ENCODE measurements at regions not wholly inside any gene's neighbourhood (a gene's known extent, or its start where the extent isn't known, plus 50 kb on each side); places are given as distances from the start of the nearest gene placed in this dataset.
A peak's percentile ranks its signal among the peaks of the same experiment; 100 is the strongest.

- H3K4me1 ChIP-seq = peaks cover 36 to 45% (median 37%) of the 10 kb centered on the region in 4 donors
- TF ChIP-seq POLR2AphosphoS5 (IDR thresholded peaks at IDR 0.05) = no peak
- TF ChIP-seq POLR2A (IDR thresholded peaks at IDR 0.05) = no peak
- no peak for TF ChIP-seq CTCF (IDR thresholded peaks at IDR 0.05)
- TF ChIP-seq EP300 (IDR thresholded peaks at IDR 0.05) = no peak
- peak overlapping the region in 2 of 4 donors; percentile 95 for H3K27ac ChIP-seq
- no peaks in the 10 kb centered on the region for H3K36me3 ChIP-seq
- no peaks in the 10 kb centered on the region for H3K27me3 ChIP-seq
- WGBS, 2 donors = 89 to 99% methylated on average over 5 of the region's 5 CpGs
- H3K4me3 ChIP-seq = no peak overlapping the region
- no peaks in the 10 kb centered on the region for H3K9me3 ChIP-seq
- ATAC-seq (ENCODE audit: low FRiP score in 2 of 2) (no peak), DNase-seq (no peak)
Observed at GRCh38 chr10:78975926-78976325, 92.8 kb upstream of the ZMIZ1 start.

- Histone ChIP-seq H3K27ac (peak overlapping the region in 1 of 4 donors; percentile 66), H3K4me1 (peaks cover 33 to 44% (median 36%) of the 10 kb centered on the region in 4 donors), H3K9me3 (no peaks in the 10 kb centered on the region), H3K36me3 (no peaks in the 10 kb centered on the region), H3K27me3 (no peaks in the 10 kb centered on the region), H3K4me3 (no peak overlapping the region)
- no peak for TF ChIP-seq POLR2A (IDR thresholded peaks at IDR 0.05)
- DNase-seq (no peak), ATAC-seq (ENCODE audit: low FRiP score in 2 of 2) (no peak)
- 90 to 95% methylated on average over 13 of the region's 13 CpGs for WGBS, 2 donors
Observed at GRCh38 chr10:78976825-78977755, 91.7 kb upstream of the ZMIZ1 start.

GRCh38 chr10:78979938-78980337 lies 88.8 kb upstream of the ZMIZ1 start:
- TF ChIP-seq POLR2A (IDR thresholded peaks at IDR 0.05) (no peak), POLR2AphosphoS5 (IDR thresholded peaks at IDR 0.05) (no peak), CTCF (IDR thresholded peaks at IDR 0.05) (no peak), EP300 (IDR thresholded peaks at IDR 0.05) (no peak)

GRCh38 chr10:78980354-78980753 lies 88.4 kb upstream of the ZMIZ1 start:
- H3K4me3 ChIP-seq = no peak overlapping the region
- DNase-seq (no peak), ATAC-seq (ENCODE audit: low FRiP score in 2 of 2) (no peak)
- no peak overlapping the region for H3K27ac ChIP-seq
- H3K9me3 ChIP-seq = no peaks in the 10 kb centered on the region
- no peaks in the 10 kb centered on the region for H3K27me3 ChIP-seq
- WGBS, 2 donors = 93 to 95% methylated on average over 9 of the region's 9 CpGs
- peaks cover 6 to 17% (median 6%) of the 10 kb centered on the region in 4 donors for H3K4me1 ChIP-seq
- no peaks in the 10 kb centered on the region for H3K36me3 ChIP-seq
- TF ChIP-seq CTCF (IDR thresholded peaks at IDR 0.05) (no peak), EP300 (IDR thresholded peaks at IDR 0.05) (no peak), POLR2AphosphoS5 (IDR thresholded peaks at IDR 0.05) (no peak), POLR2A (IDR thresholded peaks at IDR 0.05) (no peak)

More at GRCh38 chr10:78979938-78980337, 88.8 kb upstream of the ZMIZ1 start:
- H3K4me1 ChIP-seq = peaks cover 10 to 21% (median 11%) of the 10 kb centered on the region in 4 donors
- DNase-seq (no peak), ATAC-seq (ENCODE audit: low FRiP score in 2 of 2) (no peak)
- H3K4me3 ChIP-seq = no peak overlapping the region
- H3K27ac ChIP-seq = no peak overlapping the region
- H3K9me3 ChIP-seq = no peaks in the 10 kb centered on the region
- 85 to 86% methylated on average over 4 to 7 of the region's 7 CpGs for WGBS, 2 donors
- H3K27me3 ChIP-seq = no peaks in the 10 kb centered on the region
- no peaks in the 10 kb centered on the region for H3K36me3 ChIP-seq

GRCh38 chr10:78980815-78981214 lies 88.0 kb upstream of the ZMIZ1 start:
- no peak overlapping the region for H3K27ac ChIP-seq
- no peak for ATAC-seq (ENCODE audit: low FRiP score in 2 of 2)
- WGBS, 2 donors = 80 to 88% methylated on average over 5 of the region's 5 CpGs
- no peak overlapping the region for H3K4me3 ChIP-seq
- no peak for DNase-seq
- no peaks in the 10 kb centered on the region for H3K36me3 ChIP-seq
- peaks cover 2 to 15% (median 6%) of the 10 kb centered on the region in 4 donors for H3K4me1 ChIP-seq
- no peak for TF ChIP-seq POLR2AphosphoS5 (IDR thresholded peaks at IDR 0.05)
- no peak for TF ChIP-seq POLR2A (IDR thresholded peaks at IDR 0.05)
- no peak for TF ChIP-seq CTCF (IDR thresholded peaks at IDR 0.05)
- TF ChIP-seq EP300 (IDR thresholded peaks at IDR 0.05) = no peak
- H3K9me3 ChIP-seq = no peaks in the 10 kb centered on the region
- no peaks in the 10 kb centered on the region for H3K27me3 ChIP-seq
